Suprapubic skin (tissue), 4 donors: ENCODE measurements at regions not wholly inside any gene's neighbourhood (a gene's known extent, or its start where the extent isn't known, plus 50 kb on each side); places are given as distances from the start of the nearest gene placed in this dataset.
"Not testable (repeated sequence)": the region's sequence is repeated elsewhere in the genome, so short reads cannot be mapped to it uniquely, and the experiment has no call there.

Experiments
- DNase-seq, 2 donors: peaks; one replicate each; pipeline ENCODE4 v3.0.0-alpha.2; 2019; ENCODE audit warnings: low spot score in 2 of 2
- H3K27ac ChIP-seq: fragments of 200-600 bp; sonication (generic); one replicate; pipeline ENCODE4 v1.5.1; 2019
- H3K27me3 ChIP-seq: fragments of 200-600 bp; sonication (generic); one replicate; pipeline ENCODE4 v1.5.1; 2019
- H3K36me3 ChIP-seq: fragments of 200-600 bp; sonication (generic); one replicate; pipeline ENCODE4 v1.5.1; 2019
- H3K4me1 ChIP-seq: fragments of 200-600 bp; sonication (generic); one replicate; pipeline ENCODE4 v1.5.1; 2019
- H3K4me3 ChIP-seq: fragments of 200-600 bp; sonication (generic); one replicate; pipeline ENCODE4 v1.5.1; 2019; ENCODE audit warnings: mild to moderate bottlenecking
- H3K9me3 ChIP-seq: fragments of 200-600 bp; sonication (generic); one replicate; pipeline ENCODE4 v1.5.1; 2019
- CTCF ChIP-seq, 2 donors: fragments of 200-600 bp in 1 of 2; fragments of 450-650 bp in 1 of 2; sonication (generic) in 1 of 2; IDR thresholded peaks; one replicate each; pipeline ENCODE4 v1.5.1; 2016 to 2019; ENCODE audit warnings: antibody characterized with exemption in 2 of 2, mild to moderate bottlenecking in 1 of 2, moderate library complexity in 1 of 2
- EP300 ChIP-seq: sonication (generic); formaldehyde crosslinking; IDR thresholded peaks from one replicate; pipeline ENCODE4 v1.6.1; 2017; ENCODE audit warnings: antibody characterized with exemption
- POLR2A ChIP-seq, 2 donors: fragments of 450-650 bp; IDR thresholded peaks; one replicate each; pipeline ENCODE4 v1.6.1; 2017; ENCODE audit warnings: antibody characterized with exemption in 2 of 2, mild to moderate bottlenecking in 2 of 2, moderate library complexity in 2 of 2
- POLR2AphosphoS5 ChIP-seq, 3 donors: sonication (generic); formaldehyde crosslinking; IDR thresholded peaks; one replicate each; pipeline ENCODE4 v1.6.1; 2017; ENCODE audit warnings: antibody characterized with exemption in 3 of 3
- WGBS: methylation state at CpG from one replicate; pipeline ENCODE4 v1.1.5; 2018; 5-methylcytosine and 5-hydroxymethylcytosine counted together

GRCh38 chr14:30468354-30468753, 90.6 kb upstream of the G2E3 start:
- Histone ChIP-seq H3K4me3 (no peak overlapping the region), H3K9me3 (no peaks in the 10 kb centered on the region), H3K4me1 (no peaks in the 10 kb centered on the region), H3K27ac (no peak overlapping the region), H3K36me3 (no peaks in the 10 kb centered on the region), H3K27me3 (no peaks in the 10 kb centered on the region)
- DNase-seq, result no peak
- 78% methylated on average over 4 of the region's 4 CpGs for WGBS
- TF ChIP-seq EP300, result no peak
- no peak for TF ChIP-seq POLR2A (IDR thresholded peaks at IDR 0.05)
- TF ChIP-seq POLR2AphosphoS5 (IDR thresholded peaks at IDR 0.05), result no peak
- TF ChIP-seq CTCF (IDR thresholded peaks at IDR 0.05), result no peak

GRCh38 chr14:30471980-30472379, 87.0 kb upstream of the G2E3 start:
- no peak for TF ChIP-seq CTCF (IDR thresholded peaks at IDR 0.05)
- no peak for TF ChIP-seq POLR2AphosphoS5 (IDR thresholded peaks at IDR 0.05)
- TF ChIP-seq POLR2A (IDR thresholded peaks at IDR 0.05), result no peak
- TF ChIP-seq EP300, result no peak
- H3K27ac ChIP-seq, result no peak overlapping the region

GRCh38 chr14:30473846-30474696, 84.9 kb upstream of the G2E3 start:
- 94% methylated on average over 31 of the region's 36 CpGs for WGBS
- H3K27me3 ChIP-seq, H3K4me1 ChIP-seq, H3K27ac ChIP-seq, H3K4me3 ChIP-seq, DNase-seq, H3K36me3 ChIP-seq, H3K9me3 ChIP-seq: not testable (repeated sequence)

More at GRCh38 chr14:30471980-30472379, 87.0 kb upstream of the G2E3 start:
- Histone ChIP-seq H3K4me3 (no peak overlapping the region), H3K27me3 (no peaks in the 10 kb centered on the region), H3K36me3 (no peaks in the 10 kb centered on the region), H3K9me3 (no peaks in the 10 kb centered on the region), H3K4me1 (no peaks in the 10 kb centered on the region)
- no peak for DNase-seq

- H3K4me3 ChIP-seq, result no peak overlapping the region
- DNase-seq, result no peak
- TF ChIP-seq POLR2AphosphoS5 (IDR thresholded peaks at IDR 0.05) (no peak), EP300 (no peak), CTCF (IDR thresholded peaks at IDR 0.05) (no peak), POLR2A (IDR thresholded peaks at IDR 0.05) (no peak)
- H3K9me3 ChIP-seq, result no peaks in the 10 kb centered on the region
- H3K27me3 ChIP-seq, result no peaks in the 10 kb centered on the region
- WGBS, result 76% methylated on average over 1 of the region's 1 CpG
- no peaks in the 10 kb centered on the region for H3K36me3 ChIP-seq
- H3K4me1 ChIP-seq, result no peaks in the 10 kb centered on the region
- no peak overlapping the region for H3K27ac ChIP-seq
These were observed 76.7 kb upstream of the G2E3 start for GRCh38 chr14:30482276-30482675.

- H3K4me1 ChIP-seq, result no peaks in the 10 kb centered on the region
- DNase-seq, result no peak
- H3K27me3 ChIP-seq, result no peaks in the 10 kb centered on the region
- H3K9me3 ChIP-seq, result no peaks in the 10 kb centered on the region
- no peak overlapping the region for H3K27ac ChIP-seq
- WGBS, result 76% methylated on average over 3 of the region's 3 CpGs
- no peak for TF ChIP-seq POLR2A (IDR thresholded peaks at IDR 0.05)
- TF ChIP-seq POLR2AphosphoS5 (IDR thresholded peaks at IDR 0.05), result no peak
- TF ChIP-seq CTCF (IDR thresholded peaks at IDR 0.05), result no peak
- TF ChIP-seq EP300, result no peak
- no peaks in the 10 kb centered on the region for H3K36me3 ChIP-seq
- H3K4me3 ChIP-seq, result no peak overlapping the region
These were observed 74.8 kb upstream of the G2E3 start for GRCh38 chr14:30484201-30484600.
